ENCODE measurements at regions not wholly inside any gene's neighbourhood (a gene's known extent, or its start where the extent isn't known, plus 50 kb on each side); places are given as distances from the start of the nearest gene placed in this dataset.

- no peaks in the 10 kb centered on the region for H3K9me3 ChIP-seq
- no peak overlapping the region for H3K4me3 ChIP-seq
- no peaks in the 10 kb centered on the region for H3K36me3 ChIP-seq
- no peak for DNase-seq
- no peaks in the 10 kb centered on the region for H3K27me3 ChIP-seq
Observed at GRCh38 chr4:22237846-22238494, 277.9 kb downstream of the ADGRA3 start.

GRCh38 chr4:22237155-22237751, 278.6 kb downstream of the ADGRA3 start:
- Histone ChIP-seq H3K36me3 (no peaks in the 10 kb centered on the region), H3K4me3 (no peak overlapping the region), H3K27me3 (no peaks in the 10 kb centered on the region), H3K9me3 (no peaks in the 10 kb centered on the region)
- peak; percentile 17 for DNase-seq

- H3K4me3 ChIP-seq = no peak overlapping the region
- no peak for DNase-seq
- no peaks in the 10 kb centered on the region for H3K27me3 ChIP-seq
- no peaks in the 10 kb centered on the region for H3K9me3 ChIP-seq
- H3K36me3 ChIP-seq = no peaks in the 10 kb centered on the region
Observed at GRCh38 chr4:22235698-22236097, 280.2 kb downstream of the ADGRA3 start.

GRCh38 chr4:22233230-22233629, 282.6 kb downstream of the ADGRA3 start:
- no peaks in the 10 kb centered on the region for H3K9me3 ChIP-seq
- no peak for DNase-seq
- H3K4me3 ChIP-seq = no peak overlapping the region
- H3K36me3 ChIP-seq = no peaks in the 10 kb centered on the region
- H3K27me3 ChIP-seq = no peaks in the 10 kb centered on the region

GRCh38 chr4:22220965-22221364, 272.4 kb upstream of the KCNIP4 start:
- H3K4me3 ChIP-seq = no peak overlapping the region
- H3K27me3 ChIP-seq = no peaks in the 10 kb centered on the region
- no peak for DNase-seq
- no peaks in the 10 kb centered on the region for H3K36me3 ChIP-seq
- no peaks in the 10 kb centered on the region for H3K9me3 ChIP-seq

GRCh38 chr4:22217480-22217879, 268.9 kb upstream of the KCNIP4 start:
- Histone ChIP-seq H3K4me3 (no peak overlapping the region), H3K36me3 (no peaks in the 10 kb centered on the region), H3K9me3 (no peaks in the 10 kb centered on the region), H3K27me3 (no peaks in the 10 kb centered on the region)
- DNase-seq = no peak

- DNase-seq = no peak
- no peaks in the 10 kb centered on the region for H3K27me3 ChIP-seq
- no peak overlapping the region for H3K4me3 ChIP-seq
- H3K36me3 ChIP-seq = no peaks in the 10 kb centered on the region
- no peaks in the 10 kb centered on the region for H3K9me3 ChIP-seq
Observed at GRCh38 chr4:22216278-22216677, 267.7 kb upstream of the KCNIP4 start.

GRCh38 chr4:22215084-22215483, 266.5 kb upstream of the KCNIP4 start:
- DNase-seq = no peak
- no peaks in the 10 kb centered on the region for H3K27me3 ChIP-seq

GRCh38 chr4:22203711-22204011, 255.1 kb upstream of the KCNIP4 start:
- no peak overlapping the region for H3K4me3 ChIP-seq
- no peaks in the 10 kb centered on the region for H3K9me3 ChIP-seq
- DNase-seq = no peak
- no peaks in the 10 kb centered on the region for H3K36me3 ChIP-seq
- H3K27me3 ChIP-seq = no peaks in the 10 kb centered on the region

More at GRCh38 chr4:22215084-22215483, 266.5 kb upstream of the KCNIP4 start:
- no peaks in the 10 kb centered on the region for H3K9me3 ChIP-seq
- H3K4me3 ChIP-seq = no peak overlapping the region
- no peaks in the 10 kb centered on the region for H3K36me3 ChIP-seq

- H3K9me3 ChIP-seq = no peaks in the 10 kb centered on the region
Observed at GRCh38 chr4:22202975-22203710, 254.6 kb upstream of the KCNIP4 start.

GRCh38 chr4:22202246-22202974, 253.8 kb upstream of the KCNIP4 start:
- H3K27me3 ChIP-seq = no peaks in the 10 kb centered on the region
- no peaks in the 10 kb centered on the region for H3K9me3 ChIP-seq
- DNase-seq = no peak
- no peaks in the 10 kb centered on the region for H3K36me3 ChIP-seq
- H3K4me3 ChIP-seq = no peak overlapping the region

More at GRCh38 chr4:22202975-22203710, 254.6 kb upstream of the KCNIP4 start:
- DNase-seq = no peak
- Histone ChIP-seq H3K36me3 (no peaks in the 10 kb centered on the region), H3K27me3 (no peaks in the 10 kb centered on the region), H3K4me3 (no peak overlapping the region)

- Histone ChIP-seq H3K36me3 (no peaks in the 10 kb centered on the region), H3K27me3 (no peaks in the 10 kb centered on the region), H3K9me3 (no peaks in the 10 kb centered on the region), H3K4me3 (no peak overlapping the region)
- DNase-seq = no peak
Observed at GRCh38 chr4:22201256-22201655, 252.7 kb upstream of the KCNIP4 start.

- H3K27me3 ChIP-seq = no peaks in the 10 kb centered on the region
- no peaks in the 10 kb centered on the region for H3K36me3 ChIP-seq
- H3K4me3 ChIP-seq = no peak overlapping the region
- H3K9me3 ChIP-seq = no peaks in the 10 kb centered on the region
- DNase-seq = no peak
Observed at GRCh38 chr4:22196551-22196950, 248.0 kb upstream of the KCNIP4 start.

- Histone ChIP-seq H3K4me3 (no peak overlapping the region), H3K27me3 (no peaks in the 10 kb centered on the region), H3K9me3 (no peaks in the 10 kb centered on the region), H3K36me3 (no peaks in the 10 kb centered on the region)
- no peak for DNase-seq
Observed at GRCh38 chr4:22192084-22192511, 243.5 kb upstream of the KCNIP4 start.

GRCh38 chr4:22191565-22191964, 243.0 kb upstream of the KCNIP4 start:
- H3K27me3 ChIP-seq = no peaks in the 10 kb centered on the region
- H3K4me3 ChIP-seq = no peak overlapping the region
- no peaks in the 10 kb centered on the region for H3K36me3 ChIP-seq
- DNase-seq = no peak
- H3K9me3 ChIP-seq = no peaks in the 10 kb centered on the region

- Histone ChIP-seq H3K9me3 (no peaks in the 10 kb centered on the region), H3K36me3 (no peaks in the 10 kb centered on the region), H3K4me3 (no peak overlapping the region), H3K27me3 (no peaks in the 10 kb centered on the region)
- peak; percentile 65 for DNase-seq
Observed at GRCh38 chr4:22190855-22191254, 242.3 kb upstream of the KCNIP4 start.

- Histone ChIP-seq H3K9me3 (no peaks in the 10 kb centered on the region), H3K4me3 (no peak overlapping the region), H3K27me3 (no peaks in the 10 kb centered on the region), H3K36me3 (no peaks in the 10 kb centered on the region)
- DNase-seq = no peak
Observed at GRCh38 chr4:22187203-22187820, 238.7 kb upstream of the KCNIP4 start.
